ENCODE measurements at regions not wholly inside any gene's neighbourhood (a gene's known extent, or its start where the extent isn't known, plus 50 kb on each side); places are given as distances from the start of the nearest gene placed in this dataset.

GRCh38 chr2:173580351-173580750 lies 225.7 kb downstream of the CDCA7 start:
- H3K23ac ChIP-seq (ENCODE audit: insufficient read length), result no peak overlapping the region
- no peaks in the 10 kb centered on the region for H4K20me1 ChIP-seq (replicated peaks in 1 of 2; ENCODE audit: control insufficient read depth in 1 of 2, insufficient read depth in 2 of 2, low read length in 2 of 2)
- H4K91ac ChIP-seq (replicated peaks; ENCODE audit: insufficient read length, low read length), result no peak overlapping the region
- no peak overlapping the region for H3K4me2 ChIP-seq (ENCODE audit: insufficient read depth in 1 of 2, low read depth in 2 of 2, low read length in 2 of 2)
- H3K4me3 ChIP-seq (ENCODE audit: extremely low read depth in 1 of 4, insufficient read depth in 2 of 4, low read depth in 3 of 4, low read length in 4 of 4), result no peak overlapping the region
- H3K56ac ChIP-seq (replicated peaks; ENCODE audit: insufficient read length, low read depth, low read length), result no peak overlapping the region
- H3K4me1 ChIP-seq (replicated peaks in 1 of 4; ENCODE audit: control insufficient read depth in 3 of 4, insufficient read depth in 4 of 4, low read length in 3 of 4), result 0 out of 7 replicates have a peak, but pooled peaks cover 0 to 4% (median 0%) of the 10 kb centered on the region in 4 experiments
- no peak overlapping the region for H3K14ac ChIP-seq (ENCODE audit: insufficient read length)
- FAIRE-seq (no peak), DNase-seq (ENCODE audit: low read depth in 1 of 2, low spot score in 2 of 2) (no peak)
- H3K18ac ChIP-seq (ENCODE audit: extremely low read depth, low read length), result no peak overlapping the region
- no peak overlapping the region for H2AFZ ChIP-seq (ENCODE audit: low read length)
- H2AK5ac ChIP-seq (ENCODE audit: low read depth, low read length), result no peak overlapping the region
- H2BK20ac ChIP-seq (ENCODE audit: low read length), result no peak overlapping the region
- no peak overlapping the region for H2BK5ac ChIP-seq (ENCODE audit: low read depth, low read length)
- CTCF ChIA-PET (ENCODE audit: partially characterized antibody), result interaction anchor here (2.1 kb wide), 1 partner anchor 12 kb away, joined by 8 read pairs; no protein-coding TSS in a partner anchor
- POLR2A ChIA-PET (ENCODE audit: partially characterized antibody), result no interaction called here
- 83% methylated on average over 1 of the region's 1 CpG; no CpG with 5 or more reads in 1 of the 2 experiments for WGBS, 2 experiments (ENCODE audit: extremely low coverage in 1 of 2, insufficient coverage in 1 of 2, insufficient read length in 1 of 2, insufficient replicate concordance in 2 of 2, low coverage in 1 of 2, low lambda C conversion rate in 2 of 2, missing lambda C conversion rate in 1 of 2)
- H4K5ac ChIP-seq (ENCODE audit: insufficient read length, low read depth, low read length), result no peak overlapping the region
- no peak overlapping the region for H2BK120ac ChIP-seq (replicated peaks; ENCODE audit: low read depth, low read length)
- no peak overlapping the region for H3K4ac ChIP-seq (replicated peaks; ENCODE audit: insufficient read length, low read depth, low read length)
- H3K23me2 ChIP-seq (ENCODE audit: low read depth, low read length), result no peaks in the 10 kb centered on the region
- H3K79me2 ChIP-seq (ENCODE audit: control insufficient read depth in 1 of 2, insufficient read depth in 2 of 2, low read length in 2 of 2), result no peaks in the 10 kb centered on the region
- H3K36me3 ChIP-seq (ENCODE audit: control insufficient read depth in 2 of 4, insufficient read depth in 4 of 4, low read length in 3 of 4), result no peaks in the 10 kb centered on the region
- no peak overlapping the region for H3K27ac ChIP-seq (ENCODE audit: low read depth, low read length)
- H2BK12ac ChIP-seq (ENCODE audit: low read depth, low read length), result no peak overlapping the region
- no peak overlapping the region for H3K9ac ChIP-seq (replicated peaks in 1 of 4; ENCODE audit: extremely low read depth in 1 of 4, low read depth in 3 of 4, low read length in 3 of 4)
- no peaks in the 10 kb centered on the region; a peak in 1 of 4 replicates for H3K9me3 ChIP-seq (ENCODE audit: insufficient read depth in 2 of 2, low read depth in 1 of 2, low read length in 1 of 2)
- no peak overlapping the region for H2BK15ac ChIP-seq (ENCODE audit: low read length)
- no peak overlapping the region for H4K8ac ChIP-seq (ENCODE audit: extremely low read depth, insufficient read depth, low read length)
- no peaks in the 10 kb centered on the region; the same call in 1 of the 2 replicates for H3K79me1 ChIP-seq (ENCODE audit: low read depth, low read length)
- no peaks in the 10 kb centered on the region for H3K27me3 ChIP-seq (replicated peaks in 1 of 4; ENCODE audit: control insufficient read depth in 3 of 4, extremely low read depth in 1 of 4, insufficient read depth in 3 of 4, low read length in 3 of 4)
- TF ChIP-seq KDM1A (IDR thresholded peaks at IDR 0.05; ENCODE audit: borderline replicate concordance, low read length), result no peak
- TF ChIP-seq SIX5 (IDR thresholded peaks at IDR 0.05; ENCODE audit: low read depth, low read length), result no peak
- no peak for TF ChIP-seq TBP (IDR thresholded peaks at IDR 0.05; ENCODE audit: low read depth, low read length)
- TF ChIP-seq CBX8 (IDR thresholded peaks at IDR 0.05; ENCODE audit: borderline replicate concordance, low read depth, low read length), result no peak
- TF ChIP-seq ATF3 (IDR thresholded peaks at IDR 0.05; ENCODE audit: insufficient read depth, low read depth, low read length), result no peak
- no peak for TF ChIP-seq PHF8 (conservative IDR thresholded peaks at IDR 0.05; ENCODE audit: low read depth, low read length)
- TF ChIP-seq CTCF (IDR thresholded peaks at IDR 0.05; ENCODE audit: control extremely low read depth in 1 of 3, insufficient read depth in 1 of 3, low read depth in 1 of 3, low read length in 3 of 3), result no peak
- no peak for TF ChIP-seq CREB1 (IDR thresholded peaks at IDR 0.05)
- no peak for TF ChIP-seq SIRT6 (IDR thresholded peaks at IDR 0.05; ENCODE audit: low read length)
- no peak for TF ChIP-seq RFX5 (IDR thresholded peaks at IDR 0.05; ENCODE audit: borderline replicate concordance, low read depth, low read length)
- no peak for TF ChIP-seq CHD2 (IDR thresholded peaks at IDR 0.05; ENCODE audit: low read length)
- TF ChIP-seq RXRA (IDR thresholded peaks at IDR 0.05; ENCODE audit: insufficient read depth, low read depth, low read length), result no peak
- no peak for TF ChIP-seq SP4 (IDR thresholded peaks at IDR 0.05; ENCODE audit: low read length)
